ENCODE measurements at regions not wholly inside any gene's neighbourhood (a gene's known extent, or its start where the extent isn't known, plus 50 kb on each side); places are given as distances from the start of the nearest gene placed in this dataset.

DNA sequence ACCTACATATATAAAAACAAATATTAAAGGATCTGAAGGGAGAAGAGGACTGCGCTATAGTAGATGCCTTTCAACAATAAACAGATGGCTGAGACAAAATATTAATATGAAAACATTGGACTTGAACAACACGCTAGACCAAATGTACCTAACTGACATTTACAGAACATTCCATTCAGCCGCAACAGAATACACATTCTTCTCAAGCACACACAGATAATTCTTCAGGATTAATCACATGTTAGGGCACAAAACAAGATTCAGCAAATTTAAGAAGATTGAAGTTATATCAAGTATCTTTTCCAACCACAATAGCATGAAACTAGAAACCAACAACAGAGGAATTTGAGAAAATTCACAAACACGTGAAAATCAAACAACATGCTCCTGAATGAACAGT is 741.4 kb downstream of the ADGRL2 start:
- TF ChIP-seq, protein P1, sequence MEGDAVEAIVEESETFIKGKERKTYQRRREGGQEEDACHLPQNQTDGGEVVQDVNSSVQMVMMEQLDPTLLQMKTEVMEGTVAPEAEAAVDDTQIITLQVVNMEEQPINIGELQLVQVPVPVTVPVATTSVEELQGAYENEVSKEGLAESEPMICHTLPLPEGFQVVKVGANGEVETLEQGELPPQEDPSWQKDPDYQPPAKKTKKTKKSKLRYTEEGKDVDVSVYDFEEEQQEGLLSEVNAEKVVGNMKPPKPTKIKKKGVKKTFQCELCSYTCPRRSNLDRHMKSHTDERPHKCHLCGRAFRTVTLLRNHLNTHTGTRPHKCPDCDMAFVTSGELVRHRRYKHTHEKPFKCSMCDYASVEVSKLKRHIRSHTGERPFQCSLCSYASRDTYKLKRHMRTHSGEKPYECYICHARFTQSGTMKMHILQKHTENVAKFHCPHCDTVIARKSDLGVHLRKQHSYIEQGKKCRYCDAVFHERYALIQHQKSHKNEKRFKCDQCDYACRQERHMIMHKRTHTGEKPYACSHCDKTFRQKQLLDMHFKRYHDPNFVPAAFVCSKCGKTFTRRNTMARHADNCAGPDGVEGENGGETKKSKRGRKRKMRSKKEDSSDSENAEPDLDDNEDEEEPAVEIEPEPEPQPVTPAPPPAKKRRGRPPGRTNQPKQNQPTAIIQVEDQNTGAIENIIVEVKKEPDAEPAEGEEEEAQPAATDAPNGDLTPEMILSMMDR (conservative IDR thresholded peaks at IDR 0.05; ENCODE audit: low read depth, low read length), result no peak
- TF ChIP-seq SMC3 (IDR thresholded peaks at IDR 0.05; ENCODE audit: low read depth, low read length), result no peak
- TF ChIP-seq RAD21 (IDR thresholded peaks at IDR 0.05; ENCODE audit: low read length), result no peak
- TF ChIP-seq POLR2A (IDR thresholded peaks at IDR 0.05; ENCODE audit: low read depth, low read length), result no peak
- no peak for TF ChIP-seq BHLHE40 (IDR thresholded peaks at IDR 0.05; ENCODE audit: low read depth, low read length)
- TF ChIP-seq RFX5 (IDR thresholded peaks at IDR 0.05; ENCODE audit: low read depth, low read length), result no peak
- TF ChIP-seq MAZ (IDR thresholded peaks at IDR 0.05; ENCODE audit: borderline replicate concordance, low read depth, low read length), result no peak
- TF ChIP-seq CEBPB (IDR thresholded peaks at IDR 0.05; ENCODE audit: low read depth, low read length), result no peak
- no peak for TF ChIP-seq MAFK (IDR thresholded peaks at IDR 0.05; ENCODE audit: low read depth, low read length)
- TF ChIP-seq CHD1 (IDR thresholded peaks at IDR 0.05; ENCODE audit: low read depth, low read length), result no peak
- TF ChIP-seq, protein P2, sequence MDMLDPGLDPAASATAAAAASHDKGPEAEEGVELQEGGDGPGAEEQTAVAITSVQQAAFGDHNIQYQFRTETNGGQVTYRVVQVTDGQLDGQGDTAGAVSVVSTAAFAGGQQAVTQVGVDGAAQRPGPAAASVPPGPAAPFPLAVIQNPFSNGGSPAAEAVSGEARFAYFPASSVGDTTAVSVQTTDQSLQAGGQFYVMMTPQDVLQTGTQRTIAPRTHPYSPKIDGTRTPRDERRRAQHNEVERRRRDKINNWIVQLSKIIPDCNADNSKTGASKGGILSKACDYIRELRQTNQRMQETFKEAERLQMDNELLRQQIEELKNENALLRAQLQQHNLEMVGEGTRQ (IDR thresholded peaks at IDR 0.05; ENCODE audit: low read depth, low read length), result no peak
